PFSK-1 (cell line): ENCODE measurements at regions not wholly inside any gene's neighbourhood (a gene's known extent, or its start where the extent isn't known, plus 50 kb on each side); places are given as distances from the start of the nearest gene placed in this dataset.

ENCODE experiments used
- FOXP2 ChIP-seq: optimal IDR thresholded peaks from 2 replicates; pipeline ENCODE3; 2011; ENCODE audit warnings: borderline replicate concordance, control low read depth, inconsistent platforms; ENCODE audit not compliant: insufficient read depth; ENCODE audit errors: extremely low read length, extremely low read depth
- POLR2AphosphoS5 ChIP-seq: IDR thresholded peaks from 2 replicates; pipeline ENCODE4 v1.6.1; 2012; ENCODE audit warnings: low read depth, mild to moderate bottlenecking, control low read depth, low read length, moderate library complexity
- REST ChIP-seq, 2 experiments: IDR thresholded peaks; 2 replicates each; pipeline versions ENCODE4 v1.6.1 to v1.8.0; 2011 to 2012; ENCODE audit warnings: low read depth in 2 of 2, low read length in 2 of 2, control low read depth in 1 of 2, inconsistent platforms in 1 of 2, mild to moderate bottlenecking in 1 of 2, moderate library complexity in 1 of 2; ENCODE audit not compliant: insufficient read depth in 1 of 2
- SIN3A ChIP-seq: IDR thresholded peaks from 2 replicates; pipeline ENCODE4 v1.6.1; 2012; ENCODE audit warnings: mild to moderate bottlenecking, low read length, moderate library complexity, borderline replicate concordance; ENCODE audit not compliant: insufficient read depth
- TAF1 ChIP-seq: IDR thresholded peaks from 2 replicates; pipeline ENCODE4 v1.6.1; 2012; ENCODE audit warnings: low read length, control low read depth, borderline replicate concordance; ENCODE audit not compliant: insufficient read depth

GRCh38 chr3:162721736-162722135 lies 1225.1 kb downstream of the OTOL1 start:
- TF ChIP-seq SIN3A (no peak), REST (IDR thresholded peaks at IDR 0.05; ENCODE audit: insufficient read depth in 1 of 2, low read depth in 2 of 2, low read length in 2 of 2) (no peak), POLR2AphosphoS5 (no peak)

GRCh38 chr3:162722337-162722736 lies 1225.7 kb downstream of the OTOL1 start:
- no peak for TF ChIP-seq REST (IDR thresholded peaks at IDR 0.05; ENCODE audit: insufficient read depth in 1 of 2, low read depth in 2 of 2, low read length in 2 of 2)
- no peak for TF ChIP-seq SIN3A
- TF ChIP-seq TAF1: no peak
- TF ChIP-seq FOXP2: no peak
- TF ChIP-seq POLR2AphosphoS5: no peak

GRCh38 chr3:162729686-162730085 lies 1233.1 kb downstream of the OTOL1 start:
- no peak for TF ChIP-seq POLR2AphosphoS5
- no peak for TF ChIP-seq SIN3A
- TF ChIP-seq REST (IDR thresholded peaks at IDR 0.05; ENCODE audit: insufficient read depth in 1 of 2, low read depth in 2 of 2, low read length in 2 of 2): no peak
- TF ChIP-seq TAF1: no peak
- TF ChIP-seq FOXP2: no peak

- TF ChIP-seq REST (IDR thresholded peaks at IDR 0.05; ENCODE audit: insufficient read depth in 1 of 2, low read depth in 2 of 2, low read length in 2 of 2) (no peak), FOXP2 (no peak)
These were observed 1242.2 kb downstream of the OTOL1 start for GRCh38 chr3:162738784-162739183.

- TF ChIP-seq TAF1 (no peak), POLR2AphosphoS5 (no peak), REST (IDR thresholded peaks at IDR 0.05; ENCODE audit: insufficient read depth in 1 of 2, low read depth in 2 of 2, low read length in 2 of 2) (no peak), FOXP2 (no peak)
These were observed 1244.5 kb downstream of the OTOL1 start for GRCh38 chr3:162740941-162741596.
